HUES48 (cell line): ENCODE measurements at regions not wholly inside any gene's neighbourhood (a gene's known extent, or its start where the extent isn't known, plus 50 kb on each side); places are given as distances from the start of the nearest gene placed in this dataset.

Experiments
- H3K27ac ChIP-seq: one replicate; pipeline ENCODE4 v1.7.0; 2013; ENCODE audit warnings: low read depth, low read length, inconsistent platforms
- H3K27me3 ChIP-seq: 2 replicates; pipeline ENCODE4 v1.6.1; 2013; ENCODE audit warnings: mild to moderate bottlenecking, low read length; ENCODE audit not compliant: control insufficient read depth, insufficient read depth
- H3K36me3 ChIP-seq: 2 replicates; pipeline ENCODE4 v1.6.1; 2013; ENCODE audit warnings: low read length; ENCODE audit not compliant: control insufficient read depth, insufficient read depth
- H3K4me1 ChIP-seq: 2 replicates; pipeline ENCODE4 v1.6.1; 2013; ENCODE audit warnings: mild to moderate bottlenecking, low read length; ENCODE audit not compliant: control insufficient read depth, insufficient read depth
- H3K4me3 ChIP-seq: 2 replicates; pipeline ENCODE4 v1.5.1; 2013; ENCODE audit warnings: mild to moderate bottlenecking, low read depth, low read length
- H3K9ac ChIP-seq: 2 replicates; pipeline ENCODE4 v1.6.1; 2013; ENCODE audit warnings: mild to moderate bottlenecking, low read depth, low read length, moderate library complexity
- H3K9me3 ChIP-seq: 2 replicates; pipeline ENCODE4 v1.6.1; 2013; ENCODE audit warnings: low read length; ENCODE audit not compliant: control insufficient read depth, insufficient read depth

DNA sequence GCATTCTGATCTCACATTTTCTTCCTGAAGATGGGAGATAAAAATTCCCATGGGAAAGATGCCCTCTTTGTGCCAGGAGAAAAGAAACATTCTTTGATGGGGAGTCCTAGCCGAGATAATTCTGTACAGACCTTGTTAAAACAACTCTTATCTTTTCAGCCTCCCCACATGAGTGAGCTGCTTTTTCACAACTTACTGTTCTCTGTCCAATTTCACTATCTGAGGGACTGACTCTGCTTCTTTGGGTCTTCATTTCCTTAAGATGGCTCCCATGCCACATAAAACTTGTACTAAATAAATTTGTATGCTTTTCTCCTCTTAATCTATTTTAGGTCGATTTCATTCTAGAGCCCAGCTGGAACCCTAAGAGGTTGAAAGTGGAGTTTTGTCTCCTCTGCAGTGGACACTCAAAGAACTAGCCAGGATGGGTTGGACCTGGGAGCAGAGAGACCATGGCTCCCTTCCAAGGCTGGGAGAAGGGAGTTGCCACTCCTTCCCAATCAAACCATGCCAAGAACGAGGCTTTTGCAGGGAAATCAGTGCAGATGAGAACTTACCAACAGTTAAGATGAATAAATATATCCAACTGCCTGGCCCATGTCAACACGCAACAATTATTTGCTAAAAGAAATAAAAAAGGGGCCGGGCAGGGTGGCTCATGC, 285.8 kb upstream of the SULF2 start:
- H3K27me3 ChIP-seq = no peaks in the 10 kb centered on the region
- H3K36me3 ChIP-seq = no peaks in the 10 kb centered on the region
- H3K9me3 ChIP-seq = no peaks in the 10 kb centered on the region
- H3K4me1 ChIP-seq = no peaks in the 10 kb centered on the region
- H3K27ac ChIP-seq = no peak overlapping the region
- H3K4me3 ChIP-seq = no peak overlapping the region
- no peak overlapping the region for H3K9ac ChIP-seq

DNA sequence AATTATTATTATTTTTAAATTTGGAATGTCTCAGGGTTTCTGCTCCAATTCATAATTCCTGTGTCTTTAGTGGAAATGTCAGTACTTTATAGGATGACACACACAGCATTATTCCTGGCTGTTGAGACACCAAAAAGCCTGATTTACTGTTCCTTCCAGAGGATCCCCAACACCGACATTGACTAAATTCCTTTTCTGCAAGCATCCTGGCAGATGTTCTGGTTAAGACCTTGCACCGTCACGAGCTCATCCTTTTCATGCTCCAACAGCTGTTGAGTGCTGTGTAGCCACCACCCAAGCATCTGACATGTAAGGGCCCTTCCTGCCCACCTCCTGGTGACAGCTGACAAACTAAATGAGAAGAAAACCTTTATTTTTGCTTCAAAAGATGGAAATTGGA, 284.3 kb upstream of the SULF2 start:
- H3K27me3 ChIP-seq = no peaks in the 10 kb centered on the region

DNA sequence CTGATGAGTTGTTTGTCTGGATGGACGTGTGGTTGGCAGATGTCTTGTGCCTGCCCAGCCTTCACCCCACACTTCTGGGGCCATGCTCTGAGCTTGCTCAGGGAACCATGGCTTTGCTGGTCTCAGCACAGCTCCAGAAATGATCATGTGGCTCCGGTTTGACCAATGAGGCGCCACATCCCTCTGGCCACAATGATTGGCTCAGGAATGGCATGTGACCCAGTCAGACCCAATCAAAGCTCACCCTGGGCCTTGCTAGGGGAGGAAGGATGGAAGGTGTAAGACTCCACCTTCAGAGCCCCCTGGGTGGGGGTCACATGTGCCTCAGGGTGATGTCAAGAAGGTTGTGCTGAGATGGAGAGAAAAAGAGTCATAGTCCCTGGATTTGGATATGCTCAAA, 281.6 kb upstream of the SULF2 start:
- H3K27me3 ChIP-seq = no peaks in the 10 kb centered on the region
- no peak overlapping the region for H3K27ac ChIP-seq
- H3K36me3 ChIP-seq = no peaks in the 10 kb centered on the region
- H3K9me3 ChIP-seq = no peaks in the 10 kb centered on the region
- H3K4me3 ChIP-seq = no peak overlapping the region
- H3K9ac ChIP-seq = no peak overlapping the region
- H3K4me1 ChIP-seq = no peaks in the 10 kb centered on the region

More for the DNA sequence above, 284.3 kb upstream of the SULF2 start:
- Histone ChIP-seq H3K9ac (no peak overlapping the region), H3K27ac (no peak overlapping the region), H3K4me1 (no peaks in the 10 kb centered on the region), H3K4me3 (no peak overlapping the region), H3K9me3 (no peaks in the 10 kb centered on the region), H3K36me3 (no peaks in the 10 kb centered on the region)

DNA sequence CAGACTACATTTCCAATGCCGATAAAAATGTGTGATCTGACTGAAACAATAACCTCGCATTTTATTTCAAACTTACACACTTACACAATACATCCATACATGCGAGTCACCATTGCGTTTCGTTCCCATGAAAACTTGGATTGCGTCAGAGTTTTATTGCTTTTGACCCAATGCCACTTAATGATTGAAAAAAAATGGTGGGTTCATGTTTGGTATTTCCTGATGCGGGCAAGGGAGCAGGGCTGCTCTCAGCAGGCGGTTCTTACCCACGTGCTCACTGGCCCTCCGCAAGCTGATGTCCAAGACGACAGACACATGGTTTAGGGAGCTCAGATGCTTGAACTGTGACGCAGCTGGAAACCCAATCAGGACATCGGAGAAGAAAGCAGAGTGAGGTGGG, 281.0 kb upstream of the SULF2 start:
- Histone ChIP-seq H3K4me3 (no peak overlapping the region), H3K9ac (no peak overlapping the region), H3K27me3 (no peaks in the 10 kb centered on the region), H3K27ac (no peak overlapping the region), H3K4me1 (no peaks in the 10 kb centered on the region), H3K9me3 (no peaks in the 10 kb centered on the region), H3K36me3 (no peaks in the 10 kb centered on the region)

DNA sequence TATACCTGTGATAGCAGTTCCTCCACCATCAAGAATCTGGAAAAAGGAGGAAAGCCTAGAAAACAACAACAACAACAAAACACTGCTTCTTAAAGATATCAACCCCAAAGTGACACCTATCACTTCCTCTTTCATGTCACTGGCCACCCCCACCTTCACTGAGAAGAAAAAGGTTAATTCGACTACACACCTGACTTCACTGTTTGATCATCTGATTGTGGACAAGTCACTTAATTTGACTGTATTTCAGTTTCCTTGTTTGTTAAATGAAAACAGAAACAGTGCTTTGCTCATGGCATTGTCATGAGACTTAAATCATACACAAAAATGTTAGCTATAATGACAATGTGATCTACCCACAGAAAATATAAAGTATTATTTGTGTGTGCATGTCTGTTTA, 280.6 kb upstream of the SULF2 start:
- H3K4me1 ChIP-seq = no peaks in the 10 kb centered on the region
- no peaks in the 10 kb centered on the region for H3K9me3 ChIP-seq
- no peaks in the 10 kb centered on the region for H3K36me3 ChIP-seq
- H3K27ac ChIP-seq = no peak overlapping the region
- H3K27me3 ChIP-seq = no peaks in the 10 kb centered on the region
- no peak overlapping the region for H3K4me3 ChIP-seq
- no peak overlapping the region for H3K9ac ChIP-seq

- Histone ChIP-seq H3K4me3 (no peak overlapping the region), H3K9ac (no peak overlapping the region), H3K9me3 (no peaks in the 10 kb centered on the region), H3K4me1 (no peaks in the 10 kb centered on the region), H3K27ac (no peak overlapping the region), H3K27me3 (no peaks in the 10 kb centered on the region), H3K36me3 (no peaks in the 10 kb centered on the region)
These were observed 279.6 kb upstream of the SULF2 start for GRCh38 chr20:48064929-48065328.

GRCh38 chr20:48060841-48061720, 275.8 kb upstream of the SULF2 start:
- no peaks in the 10 kb centered on the region for H3K27me3 ChIP-seq
- H3K4me1 ChIP-seq = no peaks in the 10 kb centered on the region
- no peaks in the 10 kb centered on the region for H3K36me3 ChIP-seq
- no peak overlapping the region for H3K4me3 ChIP-seq
- H3K9ac ChIP-seq = no peak overlapping the region
- peaks cover 18% of the 10 kb centered on the region for H3K9me3 ChIP-seq
- H3K27ac ChIP-seq = no peak overlapping the region

- H3K9ac ChIP-seq = no peak overlapping the region
- no peak overlapping the region for H3K4me3 ChIP-seq
- H3K9me3 ChIP-seq = peaks cover 21% of the 10 kb centered on the region
- H3K4me1 ChIP-seq = no peaks in the 10 kb centered on the region
- H3K27me3 ChIP-seq = no peaks in the 10 kb centered on the region
- no peaks in the 10 kb centered on the region for H3K36me3 ChIP-seq
- H3K27ac ChIP-seq = no peak overlapping the region
These were observed 273.6 kb upstream of the SULF2 start for GRCh38 chr20:48058611-48059559.

- H3K9ac ChIP-seq = no peak overlapping the region
- H3K9me3 ChIP-seq = peaks cover 21% of the 10 kb centered on the region
- no peaks in the 10 kb centered on the region for H3K36me3 ChIP-seq
These were observed 272.5 kb upstream of the SULF2 start for GRCh38 chr20:48057739-48058138.

GRCh38 chr20:48057251-48057650, 272.0 kb upstream of the SULF2 start:
- Histone ChIP-seq H3K4me1 (peaks cover 4% of the 10 kb centered on the region; the same call in 1 of the 2 replicates), H3K27ac (no peak overlapping the region), H3K4me3 (no peak overlapping the region), H3K9ac (no peak overlapping the region), H3K9me3 (peaks cover 21% of the 10 kb centered on the region), H3K27me3 (no peaks in the 10 kb centered on the region), H3K36me3 (no peaks in the 10 kb centered on the region)

More at GRCh38 chr20:48057739-48058138, 272.5 kb upstream of the SULF2 start:
- no peaks in the 10 kb centered on the region for H3K4me1 ChIP-seq
- H3K4me3 ChIP-seq = no peak overlapping the region
- no peak overlapping the region for H3K27ac ChIP-seq
- H3K27me3 ChIP-seq = no peaks in the 10 kb centered on the region
